GM23338 (cell line): ENCODE measurements at regions not wholly inside any gene's neighbourhood (a gene's known extent, or its start where the extent isn't known, plus 50 kb on each side); places are given as distances from the start of the nearest gene placed in this dataset.

Experiments
- CTCF ChIP-seq, 2 experiments: fragments of 200-600 bp in 1 of 2; sonication (generic) in 1 of 2; conservative IDR thresholded peaks; 2 replicates each; pipeline versions ENCODE4 v1.5.1 to v1.6.1; 2016 to 2017; ENCODE audit warnings: antibody characterized with exemption in 2 of 2, low read depth in 2 of 2, mild to moderate bottlenecking in 2 of 2, moderate library complexity in 1 of 2
- EZH2 ChIP-seq: fragments of 200-600 bp; sonication (generic); IDR thresholded peaks from one replicate; pipeline ENCODE4 v1.8.0; 2017; ENCODE audit warnings: antibody characterized with exemption, mild to moderate bottlenecking, low read depth; ENCODE audit not compliant: unreplicated experiment
- JUNB ChIP-seq: IDR thresholded peaks from one replicate; pipeline ENCODE4 v1.6.1; 2016; ENCODE audit warnings: antibody characterized with exemption; ENCODE audit not compliant: unreplicated experiment
- REST ChIP-seq: IDR thresholded peaks from one replicate; pipeline ENCODE4 v1.6.1; 2018; ENCODE audit warnings: antibody characterized with exemption; ENCODE audit not compliant: unreplicated experiment
- STAT1 ChIP-seq: IDR thresholded peaks from one replicate; pipeline ENCODE4 v1.6.1; 2016; ENCODE audit warnings: antibody characterized with exemption; ENCODE audit not compliant: unreplicated experiment

- TF ChIP-seq CTCF (conservative IDR thresholded peaks at IDR 0.05; ENCODE audit: low read depth in 2 of 2) (no peak), REST (no peak), STAT1 (no peak), EZH2 (no peak), JUNB (no peak)
These were observed 68.5 kb downstream of the EFNB1 start for GRCh38 chrX:68897118-68897945.
